ENCODE measurements at regions not wholly inside any gene's neighbourhood (a gene's known extent, or its start where the extent isn't known, plus 50 kb on each side); places are given as distances from the start of the nearest gene placed in this dataset.
"Not testable (repeated sequence)": the region's sequence is repeated elsewhere in the genome, so short reads cannot be mapped to it uniquely, and the experiment has no call there.

- H4K8ac ChIP-seq (ENCODE audit: low read depth in 2 of 2, low read length in 2 of 2); H2AK9ac ChIP-seq (replicated peaks; ENCODE audit: low read depth, low read length, poor library complexity); H3K27ac ChIP-seq (ENCODE audit: insufficient read depth, low read length); H2AK5ac ChIP-seq (ENCODE audit: low read depth, low read length); in situ Hi-C loops (cut with MboI; ENCODE audit: low sequenced_read_pairs); H3K56ac ChIP-seq (ENCODE audit: extremely low read depth, insufficient read depth, low read length); H3K4me3 ChIP-seq (ENCODE audit: insufficient read depth, low read depth, low read length); H2BK120ac ChIP-seq (ENCODE audit: low read depth, low read length); H3K14ac ChIP-seq (replicated peaks; ENCODE audit: low read depth, low read length); H3K79me1 ChIP-seq (ENCODE audit: low read depth in 1 of 2, low read length in 2 of 2); H3K4ac ChIP-seq (ENCODE audit: low read depth, low read length); H4K20me1 ChIP-seq (ENCODE audit: insufficient read depth, low read length); H3K23ac ChIP-seq (ENCODE audit: low read depth, low read length); H3K4me1 ChIP-seq (ENCODE audit: control insufficient read depth, insufficient read depth, low read length); H3K9me3 ChIP-seq (ENCODE audit: control insufficient read depth, insufficient read depth, low read length); CTCF ChIA-PET; H2BK5ac ChIP-seq (ENCODE audit: low read depth, low read length, poor library complexity, severe bottlenecking); ATAC-seq (ENCODE audit: low read depth); H3K4me2 ChIP-seq (ENCODE audit: low read depth, low read length); H4K5ac ChIP-seq (ENCODE audit: low read depth, low read length); BruUV-seq (replicated peaks); H2BK20ac ChIP-seq (ENCODE audit: low read depth, low read length); dilution Hi-C loops (cut with HindIII; ENCODE audit: low sequenced_read_pairs, unreplicated experiment); H3K9ac ChIP-seq (ENCODE audit: low read depth, low read length); H2AFZ ChIP-seq (replicated peaks; ENCODE audit: low read length, poor library complexity); H3K9me1 ChIP-seq (ENCODE audit: insufficient read depth, low read length); DNase-seq; H3K36me3 ChIP-seq (ENCODE audit: control insufficient read depth, insufficient read depth, low read length); POLR2A ChIA-PET (ENCODE audit: unreplicated experiment); H2BK15ac ChIP-seq (ENCODE audit: low read depth, low read length); H4K91ac ChIP-seq (ENCODE audit: insufficient read depth, low read depth, low read length); intact Hi-C loops (cut with micrococcal nuclease); H3K18ac ChIP-seq (ENCODE audit: low read depth, low read length); H3K27me3 ChIP-seq (ENCODE audit: control insufficient read depth, insufficient read depth, low read length): not testable (repeated sequence)
- 43% methylated on average over 7 of the region's 9 CpGs; no CpG with 5 or more reads in 1 of the 2 experiments for WGBS, 2 experiments (ENCODE audit: extremely low coverage in 2 of 2, insufficient read length in 1 of 2)
Measured at GRCh38 chr1:228681076-228681565, 54.2 kb upstream of the RHOU start.
